Activated CD4-positive, alpha-beta T cell treated with anti-CD3 and anti-CD28 coated beads, Interleukin-2, amount 10 ng/mL, durations not matched to agents 7 days and 5 days (primary cell): ENCODE measurements at regions not wholly inside any gene's neighbourhood (a gene's known extent, or its start where the extent isn't known, plus 50 kb on each side); places are given as distances from the start of the nearest gene placed in this dataset.

Experiments
- CTCF ChIA-PET: fragments of 350-600 bp; sonication (Branson Sonifier 250); formaldehyde crosslinking; loops from one replicate; lab custom pipeline; 2021; ENCODE audit warnings: antibody characterized with exemption; lab: Charles Lee
- POLR2A ChIA-PET: fragments of 350-600 bp; sonication (Branson Sonifier 250); formaldehyde crosslinking; loops from one replicate; lab custom pipeline; 2021; ENCODE audit warnings: antibody characterized with exemption; lab: Charles Lee
- DNase-seq: peaks from one replicate; pipeline ENCODE4 v3.0.0-alpha.2; 2020
- H3K27ac Mint-ChIP-seq: one replicate; pipeline ENCODE4 v1.8.0; 2021; ENCODE audit warnings: mild to moderate bottlenecking, moderate library complexity, mixed read lengths
- H3K27me3 Mint-ChIP-seq: one replicate; pipeline ENCODE4 v1.8.0; 2021; ENCODE audit warnings: mixed read lengths
- H3K36me3 Mint-ChIP-seq: one replicate; pipeline ENCODE4 v1.8.0; 2021; ENCODE audit warnings: low read depth, mixed read lengths
- H3K4me1 Mint-ChIP-seq: one replicate; pipeline ENCODE4 v1.8.0; 2021; ENCODE audit warnings: mixed read lengths
- H3K4me3 Mint-ChIP-seq: one replicate; pipeline ENCODE4 v1.8.0; 2021; ENCODE audit warnings: mild to moderate bottlenecking, moderate library complexity, mixed read lengths
- H3K9me3 Mint-ChIP-seq: one replicate; pipeline ENCODE4 v1.8.0; 2021; ENCODE audit warnings: mixed read lengths

GRCh38 chr6:167671977-167672687, 154.6 kb upstream of the AFDN start:
- no peaks in the 10 kb centered on the region for H3K4me1 Mint-ChIP-seq
- ChIA-PET POLR2A (no interaction called here), CTCF (no interaction called here)
- no peaks in the 10 kb centered on the region for H3K36me3 Mint-ChIP-seq
- H3K4me3 Mint-ChIP-seq = no peak overlapping the region
- H3K27me3 Mint-ChIP-seq = peaks cover 18% of the 10 kb centered on the region
- DNase-seq = no peak
- peaks cover 18% of the 10 kb centered on the region for H3K9me3 Mint-ChIP-seq
- H3K27ac Mint-ChIP-seq = no peak overlapping the region

- CTCF ChIA-PET = no interaction called here
- Mint-ChIP-seq H3K36me3 (no peaks in the 10 kb centered on the region), H3K27ac (no peak overlapping the region), H3K4me1 (no peaks in the 10 kb centered on the region), H3K27me3 (peaks cover 25% of the 10 kb centered on the region), H3K4me3 (no peak overlapping the region), H3K9me3 (peaks cover 18% of the 10 kb centered on the region)
- POLR2A ChIA-PET = no interaction called here
- DNase-seq = no peak
Measured at GRCh38 chr6:167672738-167673137, 154.0 kb upstream of the AFDN start.

DNA sequence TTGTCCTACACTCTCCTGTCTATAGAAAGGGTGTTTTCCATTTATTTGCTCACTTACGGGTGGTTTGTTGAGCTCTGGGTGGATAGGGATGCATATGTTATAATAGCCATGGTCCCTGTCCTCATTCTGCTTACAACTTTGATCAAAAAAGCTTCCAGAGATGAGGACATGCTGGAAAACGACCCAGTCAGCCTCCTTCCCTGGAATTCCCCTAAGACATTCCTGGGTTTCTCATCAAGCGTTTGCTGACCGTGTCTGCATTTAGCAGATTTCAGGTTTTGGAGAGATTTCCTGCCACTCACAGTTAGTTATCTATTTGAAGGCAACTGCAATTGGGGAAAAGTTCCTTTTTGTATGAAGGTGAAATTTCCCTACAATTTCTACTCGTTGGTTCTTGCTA, 152.8 kb upstream of the AFDN start:
- CTCF ChIA-PET = no interaction called here
- H3K4me1 Mint-ChIP-seq = no peaks in the 10 kb centered on the region

GRCh38 chr6:167674486-167674885, 152.2 kb upstream of the AFDN start:
- Mint-ChIP-seq H3K4me1 (no peaks in the 10 kb centered on the region), H3K27me3 (peaks cover 42% of the 10 kb centered on the region), H3K27ac (no peak overlapping the region), H3K36me3 (no peaks in the 10 kb centered on the region), H3K4me3 (no peak overlapping the region), H3K9me3 (peaks cover 18% of the 10 kb centered on the region)
- ChIA-PET CTCF (no interaction called here), POLR2A (interaction anchor here (0.6 kb wide), 1 partner anchor 94 kb away, joined by 3 read pairs; no protein-coding TSS in a partner anchor)
- no peak for DNase-seq

More for the DNA sequence above, 152.8 kb upstream of the AFDN start:
- H3K27me3 Mint-ChIP-seq = peaks cover 37% of the 10 kb centered on the region
- no peaks in the 10 kb centered on the region for H3K36me3 Mint-ChIP-seq
- H3K27ac Mint-ChIP-seq = no peak overlapping the region
- POLR2A ChIA-PET = interaction anchor here (0.6 kb wide), 1 partner anchor 94 kb away, joined by 3 read pairs; no protein-coding TSS in a partner anchor
- peaks cover 18% of the 10 kb centered on the region for H3K9me3 Mint-ChIP-seq
- no peak overlapping the region for H3K4me3 Mint-ChIP-seq
- DNase-seq = no peak

GRCh38 chr6:167676000-167676665, 150.6 kb upstream of the AFDN start:
- no peak overlapping the region for H3K27ac Mint-ChIP-seq
- no peaks in the 10 kb centered on the region for H3K4me1 Mint-ChIP-seq
- no peak for DNase-seq
- CTCF ChIA-PET = no interaction called here
- no peak overlapping the region for H3K4me3 Mint-ChIP-seq
- POLR2A ChIA-PET = no interaction called here
- peaks cover 15% of the 10 kb centered on the region for H3K9me3 Mint-ChIP-seq
- peaks cover 57% of the 10 kb centered on the region for H3K27me3 Mint-ChIP-seq
- H3K36me3 Mint-ChIP-seq = no peaks in the 10 kb centered on the region

- POLR2A ChIA-PET = no interaction called here
- CTCF ChIA-PET = no interaction called here
- no peak overlapping the region for H3K4me3 Mint-ChIP-seq
Measured at GRCh38 chr6:167676666-167677421, 149.9 kb upstream of the AFDN start.

GRCh38 chr6:167677422-167677789, 149.3 kb upstream of the AFDN start:
- Mint-ChIP-seq H3K36me3 (no peaks in the 10 kb centered on the region), H3K27me3 (peaks cover 63% of the 10 kb centered on the region), H3K27ac (no peak overlapping the region), H3K9me3 (peaks cover 3% of the 10 kb centered on the region), H3K4me3 (no peak overlapping the region), H3K4me1 (no peaks in the 10 kb centered on the region)
- CTCF ChIA-PET = no interaction called here
- DNase-seq = no peak
- POLR2A ChIA-PET = no interaction called here

More at GRCh38 chr6:167676666-167677421, 149.9 kb upstream of the AFDN start:
- Mint-ChIP-seq H3K36me3 (no peaks in the 10 kb centered on the region), H3K4me1 (no peaks in the 10 kb centered on the region), H3K27me3 (peaks cover 63% of the 10 kb centered on the region), H3K9me3 (peaks cover 9% of the 10 kb centered on the region), H3K27ac (no peak overlapping the region)
- no peak for DNase-seq

GRCh38 chr6:167678102-167679101, 148.3 kb upstream of the AFDN start:
- H3K36me3 Mint-ChIP-seq = no peaks in the 10 kb centered on the region
- no peak for DNase-seq
- H3K27me3 Mint-ChIP-seq = peaks cover 63% of the 10 kb centered on the region
- no peaks in the 10 kb centered on the region for H3K9me3 Mint-ChIP-seq
- ChIA-PET CTCF (no interaction called here), POLR2A (no interaction called here)
- H3K4me1 Mint-ChIP-seq = no peaks in the 10 kb centered on the region
- H3K4me3 Mint-ChIP-seq = no peak overlapping the region
- H3K27ac Mint-ChIP-seq = no peak overlapping the region

GRCh38 chr6:167679122-167679736, 147.5 kb upstream of the AFDN start:
- peaks cover 64% of the 10 kb centered on the region for H3K27me3 Mint-ChIP-seq
- H3K36me3 Mint-ChIP-seq = no peaks in the 10 kb centered on the region
- no peaks in the 10 kb centered on the region for H3K9me3 Mint-ChIP-seq
- no peak for DNase-seq
- no peaks in the 10 kb centered on the region for H3K4me1 Mint-ChIP-seq
- ChIA-PET CTCF (no interaction called here), POLR2A (no interaction called here)
- no peak overlapping the region for H3K4me3 Mint-ChIP-seq
- H3K27ac Mint-ChIP-seq = no peak overlapping the region

DNA sequence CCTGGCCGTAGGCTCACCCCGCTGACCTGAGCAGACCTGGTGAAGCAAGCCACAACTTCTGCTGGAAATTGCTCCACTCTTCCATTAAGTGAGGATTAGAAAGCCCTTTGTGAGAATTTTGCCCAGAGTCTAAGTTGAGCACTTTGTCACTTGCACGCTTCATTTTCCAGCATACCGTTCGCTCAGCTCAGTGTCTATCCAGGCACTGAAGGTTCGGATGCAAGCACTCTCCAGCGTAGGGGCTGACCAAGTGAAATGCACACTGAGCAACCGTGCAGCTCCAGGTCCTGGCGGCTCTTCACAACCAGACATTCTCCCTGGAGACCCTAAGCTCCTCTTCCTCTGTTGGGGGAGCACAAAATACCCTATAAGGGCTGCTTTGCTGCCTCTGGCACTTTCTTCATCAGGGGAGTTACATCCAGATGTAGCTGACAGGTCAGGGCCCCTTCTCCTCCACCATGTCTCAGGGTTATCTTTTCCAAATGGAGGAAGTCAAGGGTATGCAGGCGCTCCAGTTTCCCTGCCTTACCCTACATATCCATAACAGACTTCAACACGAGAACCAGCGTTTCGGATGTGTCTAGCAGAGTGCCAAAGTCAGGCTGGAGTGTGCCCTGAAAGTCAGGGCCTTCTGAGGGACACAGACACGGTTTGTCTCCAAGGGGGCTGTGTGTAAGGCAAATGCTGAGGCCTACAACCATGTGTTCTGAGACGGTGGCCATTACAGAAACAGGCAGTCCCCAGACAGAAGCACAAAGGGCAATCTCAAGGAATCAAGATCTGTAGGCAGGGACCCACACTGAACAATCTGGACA, 146.7 kb upstream of the AFDN start:
- H3K27ac Mint-ChIP-seq = no peak overlapping the region
- no peak for DNase-seq
- no peaks in the 10 kb centered on the region for H3K9me3 Mint-ChIP-seq
- no peaks in the 10 kb centered on the region for H3K4me1 Mint-ChIP-seq
- POLR2A ChIA-PET = no interaction called here
- no peak overlapping the region for H3K4me3 Mint-ChIP-seq
- H3K36me3 Mint-ChIP-seq = no peaks in the 10 kb centered on the region
- H3K27me3 Mint-ChIP-seq = peaks cover 65% of the 10 kb centered on the region
- CTCF ChIA-PET = no interaction called here

DNA sequence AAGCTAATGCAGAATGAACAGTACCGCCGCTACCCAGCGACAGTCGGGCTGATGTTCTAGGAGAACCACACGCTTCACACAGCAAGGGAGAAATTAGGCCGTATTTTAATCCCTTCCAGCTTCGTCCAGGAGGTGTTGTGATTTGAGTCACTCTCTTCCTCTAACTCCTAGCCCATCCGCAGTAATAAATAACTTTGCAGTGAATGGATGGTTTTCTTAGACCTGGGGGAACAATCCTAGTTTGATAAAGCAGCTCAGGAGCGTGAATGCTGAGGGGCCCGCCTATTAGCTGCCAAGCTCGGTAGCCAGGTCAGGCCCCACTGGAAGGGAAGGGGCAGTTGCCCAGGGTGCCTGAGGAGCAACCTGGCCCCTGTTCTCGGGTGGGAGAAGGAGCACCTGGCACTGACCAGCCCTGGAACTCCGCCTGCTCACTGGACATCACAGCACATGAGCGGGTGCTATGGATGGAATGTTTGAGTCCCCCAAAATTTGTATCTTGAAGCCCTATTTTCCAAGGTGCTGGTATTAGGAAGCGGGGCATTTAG, 146.0 kb upstream of the AFDN start:
- Mint-ChIP-seq H3K27me3 (peaks cover 65% of the 10 kb centered on the region), H3K4me1 (no peaks in the 10 kb centered on the region), H3K9me3 (no peaks in the 10 kb centered on the region), H3K27ac (no peak overlapping the region), H3K36me3 (no peaks in the 10 kb centered on the region), H3K4me3 (no peak overlapping the region)
- CTCF ChIA-PET = no interaction called here
- DNase-seq = no peak
- POLR2A ChIA-PET = no interaction called here
